Ovary (tissue), 7 donors: ENCODE measurements at regions not wholly inside any gene's neighbourhood (a gene's known extent, or its start where the extent isn't known, plus 50 kb on each side); places are given as distances from the start of the nearest gene placed in this dataset.

Experiments used
- DNase-seq, 5 donors: peaks; one replicate each; pipeline ENCODE4 v3.0.0-alpha.2; 2019 to 2020
- H3K27ac ChIP-seq, 2 donors: fragments of 200-600 bp; one replicate each; pipeline versions ENCODE4 v1.5.1 to v1.8.0; 2019 to 2022
- H3K27me3 ChIP-seq: fragments of 200-600 bp; one replicate; pipeline ENCODE4 v1.8.0; 2022
- H3K36me3 ChIP-seq: fragments of 200-600 bp; sonication (generic); one replicate; pipeline ENCODE4 v1.5.1; 2019
- H3K4me1 ChIP-seq: one replicate; pipeline ENCODE4 v1.8.1; 2013; ENCODE audit warnings: mild to moderate bottlenecking, moderate library complexity; ENCODE audit not compliant: insufficient read depth
- H3K4me3 ChIP-seq: fragments of 200-600 bp; sonication (generic); one replicate; pipeline ENCODE4 v1.5.1; 2017
- H3K9me3 ChIP-seq, 2 donors: fragments of 200-600 bp in 1 of 2; sonication (generic) in 1 of 2; one replicate each; pipeline versions ENCODE4 v1.5.1 to v1.8.1; 2013 to 2019; ENCODE audit warnings: mild to moderate bottlenecking in 1 of 2, moderate library complexity in 1 of 2
- CTCF ChIP-seq, 3 donors: fragments of 450-650 bp in 2 of 3; fragments of 200-600 bp in 1 of 3; IDR thresholded peaks; one replicate each; pipeline versions ENCODE4 v1.5.1 to v1.8.0; 2016 to 2022; ENCODE audit warnings: antibody characterized with exemption in 3 of 3, mild to moderate bottlenecking in 1 of 3
- EP300 ChIP-seq: sonication (generic); formaldehyde crosslinking; IDR thresholded peaks from one replicate; pipeline ENCODE4 v1.6.1; 2017; ENCODE audit warnings: antibody characterized with exemption
- POLR2A ChIP-seq: fragments of 450-650 bp; IDR thresholded peaks from one replicate; pipeline ENCODE4 v1.6.1; 2017; ENCODE audit warnings: antibody characterized with exemption, mild to moderate bottlenecking, moderate library complexity
- WGBS, 3 donors: extraction: QIAGEN DNeasy Blood & Tissue Kit in 1 of 3; methylation state at CpG; one replicate each; pipeline versions ENCODE4 v1.1.5 to v1.1.7; 2013 to 2017; 5-methylcytosine and 5-hydroxymethylcytosine counted together
- intact Hi-C, 4 donors: fragments of 100-400 bp; cut with DNase I; formaldehyde crosslinking; loops; one replicate each; pipeline versions ENCODE4 v1.11.0 to v1.15.1; 2022 to 2023
- donor health status: DM: no; HTN: no; CAD: no; lungs with moderate emphysema.
- donor health status: DM: no; HTN: no; CAD: no.
- donor health status: Bipolar disorder and iron deficiency.
- donor health status: DM: no; HTN: no; CAD: no.
- donor health status: DM: yes; HTN: yes; CAD: no.

- DNase-seq = no peak
- intact Hi-C loops = no loop called here
Measured at GRCh38 chr7:20988340-20988739, 201.7 kb upstream of the SP8 start.

GRCh38 chr7:20991544-20991943, 204.9 kb upstream of the SP8 start:
- Histone ChIP-seq H3K4me1 (no peaks in the 10 kb centered on the region), H3K36me3 (no peaks in the 10 kb centered on the region), H3K27ac (no peak overlapping the region), H3K9me3 (no peaks in the 10 kb centered on the region), H3K27me3 (no peaks in the 10 kb centered on the region), H3K4me3 (no peak overlapping the region)
- intact Hi-C loops = no loop called here
- no peak for DNase-seq
- no peak for TF ChIP-seq EP300
- TF ChIP-seq CTCF (IDR thresholded peaks at IDR 0.05) = no peak
- no peak for TF ChIP-seq POLR2A

More at GRCh38 chr7:20988340-20988739, 201.7 kb upstream of the SP8 start:
- Histone ChIP-seq H3K9me3 (no peaks in the 10 kb centered on the region), H3K36me3 (no peaks in the 10 kb centered on the region), H3K27ac (no peak overlapping the region), H3K4me1 (no peaks in the 10 kb centered on the region), H3K4me3 (no peak overlapping the region), H3K27me3 (no peaks in the 10 kb centered on the region)
- no peak for TF ChIP-seq EP300
- TF ChIP-seq CTCF (IDR thresholded peaks at IDR 0.05) = no peak
- no peak for TF ChIP-seq POLR2A
- 84 to 92% (median 86%) methylated on average over 3 of the region's 3 CpGs for WGBS, 3 donors

GRCh38 chr7:20993693-20994092, 207.0 kb upstream of the SP8 start:
- intact Hi-C loops = no loop called here
- 27 to 77% (median 76%) methylated on average over 1 of the region's 1 CpG for WGBS, 3 donors
- Histone ChIP-seq H3K27ac (no peak overlapping the region), H3K27me3 (no peaks in the 10 kb centered on the region), H3K36me3 (no peaks in the 10 kb centered on the region), H3K9me3 (no peaks in the 10 kb centered on the region), H3K4me3 (no peak overlapping the region), H3K4me1 (no peaks in the 10 kb centered on the region)
- TF ChIP-seq EP300 (no peak), POLR2A (no peak), CTCF (IDR thresholded peaks at IDR 0.05) (no peak)
- DNase-seq = no peak

- TF ChIP-seq CTCF (IDR thresholded peaks at IDR 0.05) (no peak), POLR2A (no peak), EP300 (no peak)
- Histone ChIP-seq H3K9me3 (no peaks in the 10 kb centered on the region), H3K27ac (no peak overlapping the region), H3K36me3 (no peaks in the 10 kb centered on the region), H3K4me1 (no peaks in the 10 kb centered on the region), H3K4me3 (no peak overlapping the region), H3K27me3 (no peaks in the 10 kb centered on the region)
- intact Hi-C loops = no loop called here
- DNase-seq = no peak
- 11 to 21% (median 17%) methylated on average over 1 of the region's 1 CpG for WGBS, 3 donors
Measured at GRCh38 chr7:20998309-20998708, 211.6 kb upstream of the SP8 start.

GRCh38 chr7:21011153-21011552, 224.5 kb upstream of the SP8 start:
- intact Hi-C loops = no loop called here
- H3K36me3 ChIP-seq = no peaks in the 10 kb centered on the region
- H3K4me3 ChIP-seq = no peak overlapping the region
- no peaks in the 10 kb centered on the region for H3K27me3 ChIP-seq
- TF ChIP-seq CTCF (IDR thresholded peaks at IDR 0.05) (no peak), EP300 (no peak), POLR2A (no peak)
- no peaks in the 10 kb centered on the region for H3K4me1 ChIP-seq
- 83 to 91% (median 83%) methylated on average over 4 of the region's 4 CpGs for WGBS, 3 donors
- DNase-seq = no peak
- no peak overlapping the region for H3K27ac ChIP-seq
- no peaks in the 10 kb centered on the region for H3K9me3 ChIP-seq
